ENCODE measurements at regions not wholly inside any gene's neighbourhood (a gene's known extent, or its start where the extent isn't known, plus 50 kb on each side); places are given as distances from the start of the nearest gene placed in this dataset.
"Not testable (repeated sequence)": the region's sequence is repeated elsewhere in the genome, so short reads cannot be mapped to it uniquely, and the experiment has no call there.

DNA sequence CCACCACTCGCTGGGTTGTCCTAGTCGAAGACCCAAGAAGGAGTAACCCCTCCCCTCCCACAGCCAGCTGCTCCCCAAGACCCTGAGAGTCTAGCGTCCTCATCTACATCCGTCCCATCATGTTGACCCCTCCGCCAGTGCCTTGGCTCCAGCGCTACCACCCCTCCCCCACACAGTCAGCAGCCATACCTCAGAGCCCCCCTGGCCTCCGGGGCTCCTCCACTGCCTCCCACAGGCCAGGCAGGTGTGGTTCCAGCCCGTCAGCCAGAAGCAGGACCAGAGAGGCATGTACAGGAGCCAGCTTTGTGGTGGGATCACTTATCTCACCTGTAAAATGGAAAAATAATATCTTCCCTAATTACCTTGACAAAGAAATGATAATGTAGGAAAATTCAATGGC, 51.5 kb upstream of the PHF21B start:
- no peak for DNase-seq (ENCODE audit: low spot score)

DNA sequence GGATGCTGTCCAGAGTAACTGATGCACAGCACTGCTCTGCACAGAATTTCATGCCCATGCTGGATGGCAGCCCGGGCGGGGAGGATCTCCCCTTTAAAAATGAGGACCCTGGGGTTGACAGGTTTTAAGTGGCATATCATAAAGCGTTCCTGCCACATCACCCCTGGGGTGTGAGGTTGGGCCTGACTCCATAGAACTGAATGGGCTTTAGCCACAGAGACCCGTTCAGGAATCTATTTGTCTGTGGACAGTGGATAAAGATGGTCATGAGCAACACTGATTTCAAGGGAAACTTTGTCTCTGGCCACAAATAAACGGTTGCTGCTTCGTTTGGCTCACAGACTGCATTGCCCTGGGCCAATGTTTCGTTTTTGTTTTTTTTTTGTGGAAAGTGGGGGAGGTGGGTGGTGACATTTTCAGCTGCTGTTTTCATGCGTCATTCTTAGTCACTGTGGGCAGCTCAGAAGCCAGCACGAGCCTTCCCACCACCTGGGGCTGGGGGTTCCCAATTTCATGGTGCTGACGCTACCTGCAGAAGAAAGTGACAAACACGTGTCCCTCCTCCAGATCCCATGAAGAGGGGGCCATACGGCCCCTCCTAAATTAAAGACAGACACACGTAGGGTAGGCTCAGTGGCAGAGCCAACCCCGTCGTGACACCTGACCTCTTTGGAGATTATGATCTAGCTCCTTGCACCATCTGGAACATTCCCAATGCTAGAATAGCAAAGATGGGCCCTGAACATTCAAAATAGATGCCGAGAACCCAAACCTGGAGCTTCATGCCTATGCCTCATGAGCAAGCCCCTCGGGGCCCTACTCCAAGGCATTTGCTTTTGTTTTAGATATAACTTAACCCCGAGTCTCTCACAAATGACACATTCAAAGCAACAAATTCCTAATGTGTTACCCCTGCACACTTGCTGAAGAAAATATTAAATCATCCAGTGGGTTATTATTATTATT, 54.8 kb upstream of the PHF21B start:
- no peak for DNase-seq (ENCODE audit: low spot score)

DNA sequence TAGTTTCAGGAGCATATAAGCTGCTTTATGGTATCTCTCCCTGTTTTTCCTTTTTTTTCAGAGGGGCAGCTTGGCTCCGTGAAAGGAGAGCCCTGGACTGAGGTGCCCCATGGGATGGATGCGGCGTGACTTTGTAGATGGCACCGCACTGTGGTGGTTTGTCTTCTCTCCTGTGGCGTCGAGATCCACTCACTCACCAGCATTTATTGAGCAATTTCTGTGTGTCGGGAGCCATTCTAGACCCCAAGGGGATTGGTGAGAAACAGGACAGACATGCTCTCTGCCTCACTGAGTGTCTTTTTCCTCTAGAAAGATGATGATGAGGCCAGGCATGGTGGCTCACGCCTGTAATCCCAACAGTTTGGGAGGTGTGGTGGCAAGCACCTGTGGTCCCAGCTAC, 55.9 kb upstream of the PHF21B start:
- no peak for DNase-seq (ENCODE audit: low spot score)

DNA sequence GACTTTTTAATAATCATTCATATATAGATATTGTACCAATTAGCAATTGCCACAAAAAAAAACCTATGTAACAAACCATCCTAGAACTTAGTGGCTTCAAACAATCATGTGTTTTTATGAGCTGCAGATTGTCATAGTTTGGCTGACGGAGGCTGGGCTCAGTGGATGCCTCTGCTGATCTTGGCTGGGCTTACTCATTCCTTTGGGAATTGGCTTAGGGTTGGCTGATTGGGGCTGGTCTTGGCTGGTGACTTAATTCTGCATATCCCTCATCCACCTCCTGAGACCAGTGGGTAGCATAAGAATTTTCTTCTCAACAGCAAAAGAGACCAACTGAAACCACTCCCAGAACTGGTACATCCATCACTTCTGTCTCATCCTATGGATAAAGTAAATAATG, 57.9 kb upstream of the PHF21B start:
- no peak for DNase-seq (ENCODE audit: low spot score)

DNA sequence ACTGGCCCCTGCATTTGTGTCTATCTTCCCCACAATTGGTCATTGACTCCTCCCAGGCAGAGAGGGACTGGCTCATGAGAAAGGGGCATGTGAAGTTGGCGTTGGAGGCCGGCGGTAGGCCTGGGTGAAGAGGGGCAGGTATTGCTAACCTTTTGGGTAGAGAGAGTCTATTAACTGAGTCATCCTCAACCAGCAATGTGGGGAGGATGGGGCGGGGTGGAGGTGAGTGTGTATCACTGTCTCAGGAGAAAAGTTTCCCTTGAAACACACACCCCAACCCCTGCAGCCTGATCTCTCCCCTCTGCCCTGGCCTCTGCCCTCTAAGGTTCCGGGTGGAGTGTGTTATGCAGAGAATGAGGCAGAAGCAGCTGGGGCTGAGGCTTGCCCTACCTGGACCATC, 60.1 kb upstream of the PHF21B start:
- no peak for DNase-seq (ENCODE audit: low spot score)

DNA sequence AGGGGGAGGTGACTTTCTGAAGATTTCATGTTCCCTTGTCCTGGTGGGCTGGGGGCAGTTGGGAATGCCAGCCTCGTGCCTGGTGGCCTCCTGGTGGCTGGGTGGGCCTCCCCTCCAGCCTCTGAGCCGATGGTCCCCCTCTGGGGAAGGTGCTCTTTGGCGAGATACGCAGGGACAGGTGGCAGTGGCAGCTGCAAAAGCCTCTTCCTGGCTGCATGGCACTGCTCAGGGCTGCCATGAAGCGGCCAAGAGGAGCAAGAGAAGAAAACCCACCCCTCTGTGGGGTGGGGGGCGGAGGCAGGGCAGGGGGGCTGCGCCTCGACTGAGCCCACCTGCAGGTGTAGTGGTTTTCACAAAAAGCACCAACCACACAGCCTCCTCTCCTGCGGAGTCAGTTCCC, 61.8 kb upstream of the PHF21B start:
- no peak for DNase-seq (ENCODE audit: low spot score)

DNA sequence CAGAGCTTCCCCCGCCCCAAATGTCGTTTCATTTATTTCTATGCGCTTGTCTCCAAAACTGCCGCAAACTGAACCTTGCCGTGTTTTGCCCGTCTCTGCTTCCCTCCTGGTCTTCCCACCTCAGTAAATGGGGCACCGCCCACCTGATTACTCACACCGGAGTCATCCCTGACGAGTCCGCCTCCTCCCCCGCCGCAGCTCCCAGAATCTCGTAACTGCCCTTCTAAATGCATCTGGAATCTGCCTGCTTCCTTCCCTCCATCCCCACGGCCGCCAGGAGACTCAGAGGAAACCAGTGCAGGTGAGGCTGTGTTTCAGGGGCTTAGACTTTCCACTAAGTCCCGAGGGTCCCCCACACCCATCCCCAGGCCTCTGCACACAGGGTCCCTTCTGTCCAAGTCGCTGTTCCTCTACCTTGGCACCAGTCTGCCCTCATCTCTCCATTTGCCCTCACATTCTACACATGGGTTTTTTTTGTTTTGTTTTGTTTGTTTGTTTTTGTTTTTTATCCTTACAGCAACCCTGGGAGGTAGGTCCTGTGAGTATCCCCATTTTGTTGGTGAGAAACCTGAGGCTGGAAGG, 62.6 kb upstream of the PHF21B start:
- DNase-seq (ENCODE audit: low spot score) = no peak

DNA sequence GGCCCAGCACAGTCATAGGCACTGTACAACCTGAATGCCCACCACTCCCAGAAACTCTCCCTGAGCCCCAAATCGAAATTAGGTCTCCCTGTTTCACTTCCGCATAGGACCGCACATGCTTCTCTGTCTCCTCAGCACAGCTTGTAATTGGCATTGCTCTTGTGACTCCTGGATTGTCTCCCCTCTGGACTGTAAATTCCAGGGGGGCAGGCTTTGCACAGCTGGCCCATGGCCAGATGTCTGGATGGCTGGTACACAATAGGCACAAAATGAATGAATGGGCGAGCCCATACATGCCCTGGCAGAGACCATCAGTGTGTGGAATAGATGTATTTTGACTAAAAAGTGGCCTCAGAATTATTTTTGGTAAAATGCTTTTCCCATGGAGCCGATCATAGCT, 63.3 kb upstream of the PHF21B start:
- no peak for DNase-seq (ENCODE audit: low spot score)

DNA sequence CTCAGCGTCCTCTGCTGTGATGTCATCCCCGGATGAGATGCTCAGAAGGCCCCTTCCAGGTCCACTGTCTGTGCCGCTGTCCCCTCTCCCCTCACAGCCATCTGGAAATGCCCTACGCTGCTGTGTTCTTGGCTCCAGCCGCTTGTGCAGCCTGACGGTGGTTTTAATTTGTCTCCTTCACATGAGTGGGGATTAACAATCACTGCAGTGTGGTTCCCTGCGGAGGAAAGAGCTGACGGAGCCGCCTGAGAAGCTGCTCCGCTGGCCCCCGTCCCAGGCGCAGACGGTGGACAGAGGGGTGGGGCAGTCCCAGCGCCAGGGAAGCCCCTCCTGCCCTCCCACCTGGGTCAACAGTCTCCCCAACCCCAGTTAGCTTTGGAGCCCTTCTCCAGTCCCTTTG, 67.5 kb upstream of the PHF21B start:
- no peak for DNase-seq (ENCODE audit: low spot score)

DNA sequence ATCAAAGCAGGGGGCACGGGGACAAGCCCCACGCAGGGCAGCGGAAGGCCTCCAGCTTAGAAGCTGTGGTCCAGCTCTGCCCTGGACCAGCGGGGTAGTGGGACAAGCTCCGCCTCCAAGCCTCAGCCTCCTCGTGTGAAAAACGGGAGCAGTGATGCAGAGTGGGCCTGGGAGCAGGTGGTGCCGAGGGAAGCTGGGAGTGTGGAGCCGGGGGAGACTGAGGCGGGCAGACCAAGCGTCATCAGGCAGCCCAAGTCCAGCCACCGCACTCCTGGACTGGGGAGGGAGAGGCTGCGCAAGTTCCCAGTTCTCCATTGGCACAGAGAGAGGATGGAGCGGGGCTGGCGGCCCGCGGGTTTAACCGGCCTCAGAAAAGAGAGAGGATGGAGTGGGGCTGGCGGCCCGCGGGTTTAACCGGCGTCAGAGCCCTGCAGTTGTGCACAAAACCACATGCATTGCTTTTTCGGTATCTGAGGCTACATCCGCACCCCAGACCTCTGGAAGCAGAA, 68.1 kb upstream of the PHF21B start:
- DNase-seq (ENCODE audit: low spot score) = no peak

DNA sequence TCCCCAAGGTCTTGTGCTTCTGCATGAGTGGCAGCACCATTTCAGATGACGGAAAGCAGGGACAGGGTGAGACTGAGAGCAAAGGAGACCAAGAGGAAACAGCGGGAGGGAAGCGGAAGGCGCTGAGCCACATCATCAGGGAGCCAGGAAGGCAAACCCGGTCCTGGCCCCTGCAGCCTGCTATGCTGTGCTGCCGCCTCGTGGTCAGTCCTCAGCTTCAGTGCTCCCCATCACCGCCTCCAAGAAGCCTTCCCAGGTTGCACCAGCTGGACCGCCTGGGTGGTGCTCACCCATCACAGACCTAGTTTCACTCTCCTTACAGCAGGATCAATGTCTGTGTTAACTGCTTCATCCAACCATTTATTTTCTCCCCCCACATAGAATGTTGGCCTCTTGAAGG, 73.0 kb upstream of the PHF21B start:
- DNase-seq (ENCODE audit: low spot score) = peak; percentile 45

DNA sequence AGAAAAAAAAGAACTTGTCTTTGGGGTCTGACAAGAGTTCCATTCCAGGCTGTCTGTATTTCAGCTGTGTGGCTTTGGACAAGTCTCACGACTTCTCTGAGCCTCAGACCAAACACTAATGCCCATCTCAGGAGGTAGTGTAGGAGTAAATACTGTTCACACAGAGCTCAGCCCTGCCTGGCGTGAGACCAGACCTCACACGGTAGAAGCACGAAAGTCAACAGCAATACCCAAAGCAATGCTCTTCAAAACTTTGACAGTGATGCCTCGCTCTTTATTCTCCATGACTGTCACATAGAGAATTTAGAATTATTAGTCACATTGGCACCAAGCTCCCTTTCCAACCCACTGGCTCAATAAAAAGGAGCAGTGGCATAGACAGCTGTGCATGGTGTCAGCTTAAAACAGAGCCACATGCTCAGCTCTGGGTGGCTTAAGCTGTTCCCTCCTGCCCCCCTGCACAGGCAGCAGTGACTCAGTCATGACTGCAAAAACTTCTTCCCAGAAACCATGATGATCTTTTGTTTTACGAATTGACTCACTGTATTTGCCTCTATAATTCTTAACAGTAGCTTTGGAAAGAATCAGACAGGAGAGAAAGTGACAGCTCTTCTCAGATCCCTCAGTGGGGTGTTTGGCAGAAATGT, 74.0 kb upstream of the PHF21B start:
- DNase-seq (ENCODE audit: low spot score) = no peak

DNA sequence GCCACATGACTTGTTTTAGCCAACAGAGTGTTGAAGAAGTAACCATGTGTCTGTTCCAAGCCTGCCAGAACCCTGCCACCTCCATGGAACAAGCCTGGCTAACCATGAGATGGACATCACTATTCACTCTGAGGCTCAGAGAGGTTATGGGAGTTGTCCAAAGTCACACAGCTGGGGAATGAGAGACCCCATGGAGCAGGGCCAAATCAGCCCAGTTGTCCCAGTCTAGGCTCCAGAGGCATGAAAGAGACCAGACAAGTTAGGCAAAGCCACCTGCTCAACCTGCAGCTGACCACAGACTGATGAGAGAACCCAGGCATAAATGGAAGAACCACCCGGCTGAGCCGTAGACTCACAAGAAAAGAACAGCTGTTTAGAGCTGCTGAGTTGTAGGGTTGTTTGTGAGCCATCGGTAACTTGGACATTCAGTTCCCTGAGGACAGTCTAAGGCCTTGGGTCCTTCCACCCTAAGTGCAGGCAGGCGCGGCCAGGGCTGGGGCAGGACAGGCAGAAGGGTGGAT, 74.7 kb upstream of the PHF21B start:
- no peak for DNase-seq (ENCODE audit: low spot score)

DNA sequence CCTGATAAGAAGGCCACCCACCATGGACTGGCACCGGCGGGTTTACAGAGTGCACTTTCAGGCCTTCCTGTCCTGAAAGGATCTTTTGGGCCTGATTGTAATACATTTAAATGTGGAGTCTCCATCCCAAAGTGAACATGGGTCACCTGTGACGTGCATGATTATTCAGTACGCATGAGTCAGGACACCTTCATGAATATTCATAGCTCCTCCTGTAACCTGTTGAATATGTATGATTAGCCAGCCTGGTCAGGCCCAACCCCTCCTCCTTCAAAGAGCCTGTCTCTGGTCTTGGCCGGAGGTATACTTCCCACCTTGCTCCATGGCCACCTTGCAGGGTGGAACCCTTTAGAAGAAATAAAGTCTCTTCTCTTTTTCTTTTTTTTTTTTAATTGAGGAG, 75.9 kb upstream of the NUP50 start:
- no peak for DNase-seq (ENCODE audit: low spot score)

DNA sequence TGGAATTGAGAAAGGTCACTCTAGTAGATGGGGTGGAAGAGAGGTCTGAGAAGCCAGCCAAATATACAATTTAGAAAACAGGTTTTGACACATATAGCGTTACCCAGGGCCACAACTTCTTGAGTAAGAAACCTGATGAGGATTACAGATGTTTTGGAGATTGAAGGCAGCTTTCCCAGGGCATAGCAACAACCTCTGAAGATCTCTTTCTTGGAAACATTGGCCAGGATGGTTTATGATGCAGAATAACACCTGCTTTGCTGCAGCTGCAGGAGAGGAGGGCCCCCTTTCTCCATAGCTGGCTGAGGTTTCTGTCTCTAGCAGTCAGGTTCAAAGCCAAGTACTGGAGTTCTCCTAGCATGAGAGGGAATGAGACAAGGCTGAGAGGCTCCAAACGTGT, 75.1 kb upstream of the NUP50 start:
- DNase-seq (ENCODE audit: low spot score) = no peak

DNA sequence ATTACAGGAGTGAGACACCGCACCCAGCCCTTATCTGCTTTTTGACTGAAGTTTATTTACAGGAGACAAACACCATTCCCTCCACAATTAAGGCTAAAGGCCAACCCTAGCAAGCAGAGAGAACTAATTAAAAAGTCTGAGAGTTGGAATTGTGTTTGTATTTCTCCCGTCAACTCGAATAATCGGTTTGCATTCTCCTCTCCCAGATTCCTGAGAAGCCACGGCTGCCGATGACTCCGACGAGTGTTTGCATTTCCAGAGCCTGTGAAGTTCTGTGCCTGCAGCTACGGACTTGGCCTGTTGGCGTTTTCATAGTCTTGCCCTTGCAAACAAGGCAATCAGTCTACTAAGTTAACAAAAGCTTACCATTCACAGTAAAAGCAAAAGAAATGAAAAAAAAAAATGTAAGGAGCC, 73.2 kb upstream of the NUP50 start:
- DNase-seq (ENCODE audit: low spot score) = no peak

DNA sequence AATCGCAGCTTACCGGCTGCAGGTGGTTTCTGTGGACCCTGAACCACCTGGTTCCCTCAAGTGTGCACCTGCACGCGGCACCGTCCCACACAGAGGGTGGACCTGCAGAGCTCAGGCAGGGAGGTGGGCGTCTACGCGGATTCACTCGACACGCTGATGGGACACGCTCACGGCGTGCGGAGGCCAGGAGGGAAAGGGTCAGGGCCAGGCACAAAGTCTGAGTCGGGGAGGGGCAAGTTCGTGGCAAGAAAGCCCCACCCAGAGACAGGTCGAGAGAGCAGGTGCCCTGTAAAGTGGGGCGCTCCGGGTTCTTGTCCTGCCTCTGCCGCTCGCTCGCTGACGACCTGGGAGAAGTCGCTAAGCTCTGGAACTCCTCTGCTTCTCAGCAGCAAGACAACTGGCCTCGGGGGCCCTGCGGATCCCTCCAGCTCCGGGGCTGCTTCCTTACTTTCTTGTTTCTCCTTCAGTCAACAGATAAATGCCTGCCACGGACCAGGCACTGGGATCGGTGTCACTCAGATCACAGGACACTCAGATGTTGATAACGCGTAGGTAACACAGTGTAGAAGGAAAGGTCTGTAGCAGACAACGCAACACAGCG, 72.4 kb upstream of the NUP50 start:
- no peak for DNase-seq (ENCODE audit: low spot score)

DNA sequence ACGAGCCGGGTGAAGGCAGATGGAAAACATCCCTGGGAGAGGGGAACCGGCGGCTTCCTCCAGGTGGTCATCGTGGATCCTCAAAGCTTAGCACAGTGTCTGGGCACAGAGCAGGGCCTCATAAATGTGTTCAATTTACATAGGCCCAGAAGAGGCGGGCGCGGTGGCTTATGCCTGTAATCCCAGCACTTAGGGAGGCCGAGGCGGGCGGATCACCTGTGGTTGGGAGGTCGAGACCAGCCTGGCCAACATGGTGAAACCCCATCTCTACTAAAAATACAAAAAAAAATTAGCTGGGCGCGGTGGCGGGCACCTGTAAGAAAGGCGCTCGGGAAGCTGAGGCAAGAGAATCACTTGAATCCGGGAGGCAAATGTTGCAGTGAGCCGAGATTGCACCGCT, 71.8 kb upstream of the NUP50 start:
- not testable (repeated sequence) for DNase-seq (ENCODE audit: low spot score)

DNA sequence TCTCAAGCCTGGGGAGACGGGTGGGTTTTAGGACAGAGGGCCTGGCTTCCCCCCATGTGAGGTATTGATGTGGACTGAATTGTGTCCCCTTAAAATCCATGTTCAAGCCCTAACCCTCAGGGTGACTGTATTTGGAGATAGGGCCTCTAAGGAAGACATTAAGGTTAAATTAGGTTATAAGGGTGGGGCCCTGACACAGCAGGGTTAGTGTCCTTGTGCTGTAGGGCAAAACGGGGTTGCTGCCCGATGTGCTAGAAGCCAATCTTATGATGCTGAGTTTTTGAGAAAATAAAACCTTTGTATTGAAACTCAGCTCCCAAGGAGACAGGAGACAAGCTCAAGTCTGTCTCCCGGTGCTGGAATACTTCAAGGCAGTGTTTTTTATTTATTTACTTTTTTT, 71.1 kb upstream of the NUP50 start:
- no peak for DNase-seq (ENCODE audit: low spot score)

DNA sequence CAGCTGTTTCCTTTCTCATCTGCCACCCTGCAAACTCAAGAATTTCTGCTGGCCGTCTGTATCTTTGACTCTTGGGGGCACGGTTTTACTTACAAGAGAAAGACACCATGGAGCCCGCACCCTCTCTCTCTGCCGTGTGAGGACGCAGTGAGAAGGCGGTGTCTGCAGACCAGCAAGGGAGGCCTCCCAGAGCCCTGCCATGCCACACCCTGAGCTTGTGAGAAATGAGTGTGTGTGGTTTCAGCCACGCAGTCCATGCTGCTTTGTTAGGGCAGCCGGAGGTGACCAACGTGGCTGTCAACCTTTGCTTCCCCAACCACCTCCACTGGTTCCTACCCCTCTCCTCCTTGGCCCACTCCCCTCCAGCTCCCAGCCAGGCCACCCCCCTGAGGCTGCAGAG, 70.1 kb upstream of the NUP50 start:
- DNase-seq (ENCODE audit: low spot score) = no peak

DNA sequence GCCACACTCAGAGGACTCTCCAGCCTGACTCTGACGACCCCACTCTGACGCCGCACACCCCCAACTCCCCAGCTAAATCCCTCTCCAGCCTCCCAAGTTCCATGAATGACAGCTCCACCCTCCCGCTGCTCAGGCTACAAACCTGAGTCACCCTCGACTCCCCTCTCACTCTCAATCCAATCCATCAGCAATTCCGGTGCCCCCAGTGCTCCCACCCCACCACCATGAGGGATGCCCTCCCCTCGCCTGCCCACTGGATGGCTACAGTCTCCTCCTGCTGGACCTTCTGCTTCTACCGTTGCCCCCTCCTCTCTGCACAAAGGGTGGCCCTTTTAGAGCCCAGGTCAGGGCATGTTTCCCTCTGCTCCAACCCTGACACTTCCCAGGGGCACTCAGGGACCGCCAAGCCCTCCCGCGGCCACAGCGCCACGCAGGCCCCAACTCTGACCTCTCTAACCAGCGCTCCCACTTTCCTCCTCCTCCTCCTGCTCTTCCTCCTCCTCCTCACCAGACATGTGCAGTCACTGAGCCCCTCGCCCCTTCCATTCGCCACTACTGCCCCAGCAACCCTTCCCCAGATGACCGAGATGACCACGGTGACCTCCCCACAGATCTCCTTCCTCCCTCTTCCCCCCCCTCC, 69.5 kb upstream of the NUP50 start:
- no peak for DNase-seq (ENCODE audit: low spot score)
